ENCODE measurements at regions not wholly inside any gene's neighbourhood (a gene's known extent, or its start where the extent isn't known, plus 50 kb on each side); places are given as distances from the start of the nearest gene placed in this dataset.

DNA sequence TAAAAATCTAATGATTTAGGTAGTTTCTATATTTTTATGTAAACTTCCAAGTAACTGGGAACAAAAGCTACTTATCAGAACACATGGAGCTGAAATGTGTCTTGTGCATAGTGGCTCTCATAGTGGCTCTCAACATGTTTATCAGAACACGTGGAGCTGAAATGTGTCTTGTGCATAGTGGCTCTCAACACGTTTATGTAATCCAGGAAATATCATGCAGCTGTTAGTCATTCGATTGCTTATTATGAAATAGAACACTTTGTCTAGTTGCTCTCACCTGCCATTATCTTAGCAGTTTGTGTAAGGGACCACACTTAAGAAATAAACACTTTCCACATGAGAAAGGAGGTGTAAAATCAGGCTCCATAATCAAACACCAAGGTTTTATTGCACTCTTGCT is 119.2 kb upstream of the ASCC3 start:
- H3K36me3 ChIP-seq (ENCODE audit: control insufficient read depth, insufficient read depth, low read length), result no peaks in the 10 kb centered on the region
- TF ChIP-seq, protein P1, sequence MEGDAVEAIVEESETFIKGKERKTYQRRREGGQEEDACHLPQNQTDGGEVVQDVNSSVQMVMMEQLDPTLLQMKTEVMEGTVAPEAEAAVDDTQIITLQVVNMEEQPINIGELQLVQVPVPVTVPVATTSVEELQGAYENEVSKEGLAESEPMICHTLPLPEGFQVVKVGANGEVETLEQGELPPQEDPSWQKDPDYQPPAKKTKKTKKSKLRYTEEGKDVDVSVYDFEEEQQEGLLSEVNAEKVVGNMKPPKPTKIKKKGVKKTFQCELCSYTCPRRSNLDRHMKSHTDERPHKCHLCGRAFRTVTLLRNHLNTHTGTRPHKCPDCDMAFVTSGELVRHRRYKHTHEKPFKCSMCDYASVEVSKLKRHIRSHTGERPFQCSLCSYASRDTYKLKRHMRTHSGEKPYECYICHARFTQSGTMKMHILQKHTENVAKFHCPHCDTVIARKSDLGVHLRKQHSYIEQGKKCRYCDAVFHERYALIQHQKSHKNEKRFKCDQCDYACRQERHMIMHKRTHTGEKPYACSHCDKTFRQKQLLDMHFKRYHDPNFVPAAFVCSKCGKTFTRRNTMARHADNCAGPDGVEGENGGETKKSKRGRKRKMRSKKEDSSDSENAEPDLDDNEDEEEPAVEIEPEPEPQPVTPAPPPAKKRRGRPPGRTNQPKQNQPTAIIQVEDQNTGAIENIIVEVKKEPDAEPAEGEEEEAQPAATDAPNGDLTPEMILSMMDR (IDR thresholded peaks at IDR 0.05; ENCODE audit: insufficient read depth, low read length, poor library complexity, severe bottlenecking), result no peak
- no peak overlapping the region for H3K4me3 ChIP-seq (ENCODE audit: low read depth, low read length)
- no peak for DNase-seq (ENCODE audit: low read depth)
- H3K27me3 ChIP-seq (ENCODE audit: control insufficient read depth, insufficient read depth, low read length), result no peaks in the 10 kb centered on the region

DNA sequence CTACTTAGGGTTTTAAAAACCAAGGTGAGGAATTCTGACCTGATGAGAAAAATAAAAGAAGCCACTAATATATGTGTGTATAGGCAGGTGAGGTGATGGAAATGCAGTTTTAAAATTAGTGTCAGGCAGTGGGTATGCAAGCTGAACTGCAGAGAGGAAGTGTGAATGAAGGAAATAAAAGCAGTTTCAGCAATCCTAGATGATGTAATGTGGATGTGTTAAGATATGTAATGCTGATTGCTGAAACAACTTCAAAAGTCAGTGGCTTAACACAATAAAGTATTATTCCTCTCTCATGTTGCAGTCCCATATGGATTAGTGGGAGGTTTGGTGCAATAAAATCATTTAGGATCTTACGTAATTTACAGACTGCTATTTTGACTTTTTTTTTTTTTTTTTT is 119.9 kb upstream of the ASCC3 start:
- no peak for DNase-seq (ENCODE audit: low read depth)
- H3K4me3 ChIP-seq (ENCODE audit: low read depth, low read length), result no peak overlapping the region
- no peaks in the 10 kb centered on the region for H3K27me3 ChIP-seq (ENCODE audit: control insufficient read depth, insufficient read depth, low read length)
- no peaks in the 10 kb centered on the region for H3K36me3 ChIP-seq (ENCODE audit: control insufficient read depth, insufficient read depth, low read length)
- TF ChIP-seq, protein P1 (IDR thresholded peaks at IDR 0.05; ENCODE audit: insufficient read depth, low read length, poor library complexity, severe bottlenecking), result no peak

DNA sequence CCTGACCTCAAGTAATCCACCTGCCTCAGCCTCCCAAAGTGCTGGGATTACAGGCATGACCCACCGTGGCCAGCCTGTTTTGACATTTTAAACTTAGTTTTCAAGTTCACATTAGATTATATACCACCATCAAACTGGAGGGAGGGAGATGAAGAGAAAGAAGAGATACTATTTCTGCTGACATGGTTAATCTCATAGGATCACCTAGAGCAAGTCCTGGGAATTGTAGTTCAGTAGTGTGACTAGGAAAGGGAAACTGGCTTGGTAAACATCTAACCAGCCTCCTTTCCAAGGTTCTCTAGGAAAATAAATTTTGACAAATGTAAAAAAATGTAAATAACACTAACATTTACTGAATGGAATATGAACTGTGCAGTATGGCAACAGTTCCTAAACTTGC is 120.5 kb upstream of the ASCC3 start:
- no peak overlapping the region for H3K4me3 ChIP-seq (ENCODE audit: low read depth, low read length)

DNA sequence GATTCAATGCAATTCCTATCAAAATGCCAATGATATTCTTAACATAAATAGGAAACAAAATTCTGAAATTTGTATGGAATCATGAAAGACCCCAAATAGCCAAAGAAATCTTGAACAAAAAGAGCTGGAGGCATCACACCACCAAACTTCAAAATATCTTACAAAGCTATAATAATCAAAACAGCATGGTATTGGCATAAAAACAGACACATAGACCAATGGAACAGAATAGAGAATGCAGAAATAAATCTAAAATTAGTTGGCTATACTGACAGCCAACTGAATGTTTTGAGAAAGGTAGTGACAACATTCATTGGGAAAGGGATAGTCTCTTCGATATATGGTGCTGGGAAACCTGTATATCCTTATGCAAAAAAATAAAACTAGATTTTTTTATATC is 121.9 kb upstream of the ASCC3 start:
- no peak for DNase-seq (ENCODE audit: low read depth)

More for the DNA sequence above, 120.5 kb upstream of the ASCC3 start:
- no peaks in the 10 kb centered on the region for H3K36me3 ChIP-seq (ENCODE audit: control insufficient read depth, insufficient read depth, low read length)
- H3K27me3 ChIP-seq (ENCODE audit: control insufficient read depth, insufficient read depth, low read length), result no peaks in the 10 kb centered on the region
- DNase-seq (ENCODE audit: low read depth), result no peak
- TF ChIP-seq, protein P1 (IDR thresholded peaks at IDR 0.05; ENCODE audit: insufficient read depth, low read length, poor library complexity, severe bottlenecking), result no peak

DNA sequence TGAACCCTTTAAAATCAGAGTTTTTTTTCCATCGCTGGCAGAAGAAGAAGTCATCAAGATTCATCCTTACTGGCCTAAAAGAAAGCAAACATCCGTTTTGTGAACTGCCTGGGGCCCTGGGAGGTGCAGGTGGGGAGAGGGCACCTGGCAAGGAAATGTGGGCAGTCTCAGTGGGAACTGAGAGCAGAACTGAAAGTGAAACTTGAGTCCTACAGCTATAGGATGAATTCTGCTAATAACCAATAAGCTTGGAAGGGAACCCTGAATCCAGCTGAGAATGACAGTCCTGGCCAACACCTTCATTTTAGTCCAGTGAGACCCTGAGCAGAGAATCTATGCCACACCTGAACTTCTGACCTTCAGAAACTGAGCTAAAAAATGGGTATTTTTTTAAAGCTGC is 130.1 kb upstream of the ASCC3 start:
- no peak for DNase-seq (ENCODE audit: low read depth)
- no peaks in the 10 kb centered on the region for H3K27me3 ChIP-seq (ENCODE audit: control insufficient read depth, insufficient read depth, low read length)
- no peak overlapping the region for H3K4me3 ChIP-seq (ENCODE audit: low read depth, low read length)
- TF ChIP-seq, protein P1 (IDR thresholded peaks at IDR 0.05; ENCODE audit: insufficient read depth, low read length, poor library complexity, severe bottlenecking), result no peak
- no peaks in the 10 kb centered on the region for H3K36me3 ChIP-seq (ENCODE audit: control insufficient read depth, insufficient read depth, low read length)

More for the DNA sequence above, 121.9 kb upstream of the ASCC3 start:
- TF ChIP-seq, protein P1 (IDR thresholded peaks at IDR 0.05; ENCODE audit: insufficient read depth, low read length, poor library complexity, severe bottlenecking), result no peak
- no peaks in the 10 kb centered on the region for H3K27me3 ChIP-seq (ENCODE audit: control insufficient read depth, insufficient read depth, low read length)
- H3K36me3 ChIP-seq (ENCODE audit: control insufficient read depth, insufficient read depth, low read length), result no peaks in the 10 kb centered on the region
- H3K4me3 ChIP-seq (ENCODE audit: low read depth, low read length), result no peak overlapping the region

DNA sequence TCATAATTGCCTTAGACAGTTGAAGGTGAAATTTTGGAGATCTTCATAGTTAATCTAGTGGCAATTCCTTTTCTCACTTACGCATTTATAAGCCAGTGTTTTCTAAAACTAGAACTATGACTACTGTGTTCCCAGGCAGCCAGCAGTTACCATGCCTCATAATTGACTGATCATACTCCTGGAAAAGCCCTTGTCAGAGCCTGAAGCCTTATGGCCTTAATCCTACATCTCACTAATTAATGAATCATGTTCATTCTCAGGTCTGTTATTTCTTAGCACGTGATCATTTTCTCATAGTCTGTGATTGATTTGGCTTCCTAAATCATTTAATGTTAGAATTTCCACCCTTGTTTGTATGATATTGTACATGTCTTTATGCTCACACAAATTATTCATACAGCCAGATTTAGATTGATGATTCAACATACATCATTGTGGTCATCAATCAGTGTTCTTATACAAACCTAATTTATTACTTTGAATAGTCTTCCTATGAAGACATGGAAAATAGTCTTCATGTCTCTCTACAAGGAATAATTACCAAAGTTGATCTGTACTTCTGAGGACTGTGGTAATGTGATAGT is 132.6 kb upstream of the ASCC3 start:
- no peak for DNase-seq (ENCODE audit: low read depth)
- no peaks in the 10 kb centered on the region for H3K27me3 ChIP-seq (ENCODE audit: control insufficient read depth, insufficient read depth, low read length)
- H3K36me3 ChIP-seq (ENCODE audit: control insufficient read depth, insufficient read depth, low read length), result no peaks in the 10 kb centered on the region
- TF ChIP-seq, protein P1 (IDR thresholded peaks at IDR 0.05; ENCODE audit: insufficient read depth, low read length, poor library complexity, severe bottlenecking), result no peak
- no peak overlapping the region for H3K4me3 ChIP-seq (ENCODE audit: low read depth, low read length)

Data from kidney epithelial cell (primary cell).